NCI-H510A treated with DMSO at 0.1 percent for 48 hours (cell line): ENCODE measurements at regions not wholly inside any gene's neighbourhood (a gene's known extent, or its start where the extent isn't known, plus 50 kb on each side); places are given as distances from the start of the nearest gene placed in this dataset.

ENCODE experiments used
- DNase-seq: peaks from one replicate; lab custom pipeline; 2025; lab: John Stamatoyannopoulos, UW

- DNase-seq, result no peak
Measured at GRCh38 chr19:31089681-31090080, 259.6 kb downstream of the TSHZ3 start.

GRCh38 chr19:31085125-31085524 is 264.1 kb downstream of the TSHZ3 start:
- DNase-seq, result no peak

- no peak for DNase-seq
Measured at GRCh38 chr19:31083105-31083504, 266.1 kb downstream of the TSHZ3 start.

- no peak for DNase-seq
Measured at GRCh38 chr19:31075146-31075655, 274.0 kb downstream of the TSHZ3 start.

- DNase-seq, result no peak
Measured at GRCh38 chr19:31074199-31075125, 274.8 kb downstream of the TSHZ3 start.

- no peak for DNase-seq
Measured at GRCh38 chr19:31073485-31074198, 275.6 kb downstream of the TSHZ3 start.

GRCh38 chr19:31072451-31072850 is 276.8 kb downstream of the TSHZ3 start:
- DNase-seq, result no peak

- no peak for DNase-seq
Measured at GRCh38 chr19:31071136-31071855, 277.9 kb downstream of the TSHZ3 start.

GRCh38 chr19:31070146-31071065 is 278.8 kb downstream of the TSHZ3 start:
- DNase-seq, result no peak

- no peak for DNase-seq
Measured at GRCh38 chr19:31068268-31068667, 281.0 kb downstream of the TSHZ3 start.

DNA sequence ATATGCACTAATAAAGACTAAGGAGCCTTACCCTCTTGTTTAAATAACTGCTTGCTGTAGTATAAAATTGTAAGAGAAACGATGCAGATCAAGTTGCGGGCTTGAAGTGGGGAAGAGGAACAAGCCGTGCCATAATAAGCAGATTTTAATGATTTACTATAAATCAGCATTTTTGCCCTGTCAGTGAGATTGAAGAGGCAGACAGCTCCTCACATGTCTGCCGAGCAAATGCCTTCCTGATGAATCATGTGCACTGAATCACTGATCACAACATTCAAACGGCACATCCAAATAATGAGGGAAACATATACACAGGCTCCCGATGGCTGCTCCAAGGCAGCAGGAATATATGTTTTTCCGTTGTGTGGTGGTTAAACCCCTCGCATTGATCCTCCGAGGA is 282.9 kb downstream of the TSHZ3 start:
- no peak for DNase-seq

DNA sequence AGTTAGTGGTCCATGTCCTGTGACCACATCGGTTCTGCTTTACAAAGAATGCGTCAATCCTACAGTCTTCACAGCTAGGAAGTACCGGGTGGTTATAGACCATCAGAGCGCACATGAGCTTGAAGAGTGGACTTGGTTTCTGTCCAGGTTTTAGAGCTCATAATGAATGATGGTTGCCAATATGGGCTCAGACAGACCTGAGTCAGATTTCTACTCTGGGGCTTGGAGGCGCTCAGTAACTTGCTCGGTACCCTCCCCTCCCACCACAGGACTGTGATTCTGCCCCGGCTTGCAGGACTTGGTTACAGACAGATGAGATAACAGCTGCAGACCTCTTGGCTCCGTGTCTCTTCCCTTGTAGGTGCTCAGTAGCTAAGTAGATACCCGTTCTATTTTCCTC is 284.7 kb downstream of the TSHZ3 start:
- no peak for DNase-seq

DNA sequence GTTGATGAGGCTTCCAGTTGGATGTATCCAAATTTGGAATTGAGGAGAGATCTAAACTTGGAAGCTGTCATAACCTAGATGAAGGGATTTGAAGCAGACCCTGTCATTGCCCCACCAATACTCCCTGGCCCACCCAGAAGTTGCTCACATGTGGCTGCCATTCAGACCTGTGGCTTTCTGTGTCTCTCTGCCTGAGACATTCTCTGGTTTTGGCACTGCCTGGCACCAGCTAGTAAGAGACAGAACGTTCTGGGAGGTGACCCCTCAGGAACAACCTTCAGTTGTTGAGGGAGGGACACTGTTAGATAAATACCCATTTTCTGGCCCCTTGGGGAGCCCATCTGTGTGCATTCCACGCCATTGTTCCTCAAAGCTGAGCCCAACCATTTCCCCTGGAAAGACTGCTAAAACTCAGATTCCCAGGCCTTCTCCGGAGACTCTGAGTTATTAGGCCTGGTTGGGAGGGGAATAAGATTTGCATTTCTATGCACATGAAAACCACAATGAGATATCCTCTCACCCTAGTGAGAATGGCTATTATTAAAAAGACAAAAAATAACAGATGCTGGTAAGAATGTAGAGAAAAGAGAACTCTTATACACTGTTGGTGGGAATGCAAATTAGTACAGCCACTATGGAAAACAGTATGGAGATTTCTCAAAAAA is 290.4 kb downstream of the TSHZ3 start:
- DNase-seq, result no peak

DNA sequence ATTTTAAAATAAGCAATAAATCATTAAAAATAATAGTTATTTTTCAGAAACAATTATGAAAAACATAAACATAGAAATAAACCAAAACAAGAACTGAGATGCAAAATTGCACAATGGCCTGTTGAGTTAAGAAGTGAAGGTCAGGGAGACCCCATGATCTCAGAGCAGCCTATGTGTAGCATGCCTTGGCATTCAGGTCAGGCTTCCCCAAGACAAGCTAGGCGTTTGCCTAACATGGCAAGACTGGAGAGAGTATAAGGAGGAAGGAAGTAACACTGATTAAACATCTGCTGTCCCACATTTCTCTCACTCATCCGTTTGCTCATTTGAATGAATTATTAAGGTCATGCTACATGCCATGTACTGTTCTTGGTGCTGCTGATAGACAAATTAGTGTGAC is 291.8 kb downstream of the TSHZ3 start:
- DNase-seq, result no peak

GRCh38 chr19:31055454-31055853 is 293.8 kb downstream of the TSHZ3 start:
- no peak for DNase-seq

GRCh38 chr19:31054430-31054829 is 294.8 kb downstream of the TSHZ3 start:
- no peak for DNase-seq

DNA sequence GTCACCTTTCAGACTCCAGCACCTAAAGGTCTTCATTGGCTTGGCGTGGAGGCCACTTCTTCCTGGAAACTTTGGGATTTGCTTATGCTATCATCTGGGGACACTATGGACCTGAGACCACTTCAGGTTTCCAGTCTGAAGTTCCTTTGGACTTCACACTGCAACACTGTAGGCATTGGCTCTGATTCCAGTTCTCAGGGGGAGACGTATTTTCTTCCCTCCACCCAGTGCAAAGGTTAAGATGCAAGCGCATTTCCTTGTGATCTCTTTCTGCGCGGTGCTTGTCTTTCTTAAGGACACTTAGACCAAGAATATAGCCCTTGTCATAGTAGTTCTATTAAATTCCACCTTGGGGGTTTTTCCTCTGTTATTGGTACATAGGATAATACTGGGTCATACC is 299.8 kb downstream of the TSHZ3 start:
- no peak for DNase-seq

DNA sequence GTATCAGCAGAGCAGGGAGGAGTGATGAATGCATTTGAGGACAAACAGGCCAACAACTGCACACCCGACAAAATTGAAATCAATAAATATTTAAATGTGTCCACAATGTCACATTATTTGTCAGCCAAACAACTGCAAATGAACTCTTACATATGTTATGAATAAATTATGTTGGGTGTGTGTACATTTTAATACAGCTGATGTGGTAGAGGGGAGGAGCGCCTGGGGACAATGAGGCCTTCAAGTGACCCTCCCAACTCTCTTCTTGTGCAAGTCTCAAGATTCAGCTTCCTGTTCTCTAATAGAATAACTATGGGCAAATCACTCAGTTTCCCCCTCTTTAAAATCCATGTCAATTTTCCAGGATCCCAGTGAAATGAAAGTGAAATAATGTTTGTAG is 303.2 kb downstream of the TSHZ3 start:
- DNase-seq, result no peak

- no peak for DNase-seq
Measured at GRCh38 chr19:31041461-31041860, 307.8 kb downstream of the TSHZ3 start.

GRCh38 chr19:31039151-31039550 is 310.1 kb downstream of the TSHZ3 start:
- no peak for DNase-seq
